Mesenchymal stem cell (in vitro differentiated cells and primary cell): ENCODE measurements at regions not wholly inside any gene's neighbourhood (a gene's known extent, or its start where the extent isn't known, plus 50 kb on each side); places are given as distances from the start of the nearest gene placed in this dataset.

Experiments
- DNase-seq: peaks from one replicate; pipeline ENCODE4 v3.0.0-alpha.2; 2013
- H2AFZ ChIP-seq: one replicate; pipeline ENCODE4 v1.6.1; 2013; ENCODE audit warnings: low read depth, mild to moderate bottlenecking, control low read depth, inconsistent platforms, low read length, moderate library complexity
- H2AK5ac ChIP-seq: 2 replicates; pipeline ENCODE4 v1.6.1; 2013; ENCODE audit warnings: low read length, moderate library complexity, mild to moderate bottlenecking, inconsistent platforms; ENCODE audit not compliant: severe bottlenecking
- H2BK120ac ChIP-seq: one replicate; pipeline ENCODE4 v1.6.1; 2013; ENCODE audit warnings: low read depth, mild to moderate bottlenecking, inconsistent platforms, low read length, moderate library complexity
- H2BK12ac ChIP-seq, 2 experiments: one replicate each; pipeline ENCODE4 v1.6.1; 2013; ENCODE audit warnings: inconsistent platforms in 2 of 2, low read length in 2 of 2, mild to moderate bottlenecking in 2 of 2, moderate library complexity in 2 of 2, control low read depth in 1 of 2
- H2BK15ac ChIP-seq: one replicate; pipeline ENCODE4 v1.6.1; 2013; ENCODE audit warnings: mild to moderate bottlenecking, low read depth, inconsistent platforms; ENCODE audit not compliant: poor library complexity, severe bottlenecking
- H2BK5ac ChIP-seq: 2 replicates; pipeline ENCODE4 v1.6.1; 2013; ENCODE audit warnings: low read depth, mild to moderate bottlenecking, low read length, control low read depth, inconsistent platforms; ENCODE audit not compliant: poor library complexity, severe bottlenecking
- H3K14ac ChIP-seq, 2 experiments: one replicate each; pipeline ENCODE4 v1.6.1; 2013; ENCODE audit warnings: inconsistent platforms in 2 of 2, low read length in 2 of 2, control low read depth in 1 of 2, mild to moderate bottlenecking in 1 of 2, moderate library complexity in 1 of 2
- H3K18ac ChIP-seq, 2 experiments: one replicate each; pipeline ENCODE4 v1.6.1; 2013; ENCODE audit warnings: inconsistent platforms in 2 of 2, low read length in 2 of 2, control low read depth in 1 of 2, low read depth in 1 of 2, mild to moderate bottlenecking in 1 of 2
- H3K23ac ChIP-seq, 2 experiments: one replicate each; pipeline ENCODE4 v1.6.1; 2013; ENCODE audit warnings: inconsistent platforms in 2 of 2, low read length in 2 of 2, mild to moderate bottlenecking in 2 of 2, moderate library complexity in 2 of 2, control low read depth in 1 of 2
- H3K27ac ChIP-seq: 2 replicates; pipeline ENCODE4 v1.5.1; 2013; ENCODE audit warnings: mild to moderate bottlenecking, moderate library complexity, low read length, control low read depth, inconsistent platforms; ENCODE audit not compliant: poor library complexity, severe bottlenecking
- H3K27me3 ChIP-seq, 2 experiments: 2 replicates each; pipeline versions ENCODE4 v1.6.1 to v1.7.0; 2013; ENCODE audit warnings: low read length in 2 of 2, mild to moderate bottlenecking in 2 of 2, moderate library complexity in 2 of 2, control low read depth in 1 of 2, inconsistent platforms in 1 of 2; ENCODE audit not compliant: control insufficient read depth in 1 of 2, insufficient read depth in 1 of 2
- H3K36me3 ChIP-seq, 2 experiments: 2 replicates each; pipeline versions ENCODE4 v1.6.1 to v1.7.0; 2013; ENCODE audit warnings: low read length in 2 of 2, control low read depth in 1 of 2, inconsistent platforms in 1 of 2, low read depth in 1 of 2, mild to moderate bottlenecking in 1 of 2; ENCODE audit not compliant: insufficient read depth in 2 of 2, control insufficient read depth in 1 of 2
- H3K4ac ChIP-seq, 2 experiments: one replicate each; pipeline ENCODE4 v1.6.1; 2013; ENCODE audit warnings: inconsistent platforms in 2 of 2, low read length in 2 of 2, mild to moderate bottlenecking in 2 of 2, moderate library complexity in 2 of 2, control low read depth in 1 of 2, low read depth in 1 of 2
- H3K4me1 ChIP-seq: 2 replicates; pipeline ENCODE4 v1.6.1; 2013; ENCODE audit warnings: low read depth, low read length, control low read depth; ENCODE audit not compliant: control insufficient read depth, insufficient read depth
- H3K4me2 ChIP-seq: 2 replicates; pipeline ENCODE4 v1.6.1; 2013; ENCODE audit warnings: low read length, mild to moderate bottlenecking, inconsistent platforms; ENCODE audit not compliant: poor library complexity, severe bottlenecking
- H3K4me3 ChIP-seq, 2 experiments: 2 replicates each; pipeline versions ENCODE4 v1.5.1 to v1.7.0; 2013; ENCODE audit warnings: low read length in 2 of 2, mild to moderate bottlenecking in 2 of 2, control low read depth in 1 of 2, low read depth in 1 of 2; ENCODE audit not compliant: insufficient read depth in 1 of 2
- H3K79me1 ChIP-seq: replicated peaks from 2 replicates; pipeline ENCODE4 v1.6.1; 2013; ENCODE audit warnings: mild to moderate bottlenecking, control low read depth, low read length, inconsistent platforms; ENCODE audit not compliant: poor library complexity, severe bottlenecking
- H3K9ac ChIP-seq: 2 replicates; pipeline ENCODE4 v1.7.0; 2013; ENCODE audit warnings: mild to moderate bottlenecking, low read length, moderate library complexity
- H3K9me3 ChIP-seq: 2 replicates; pipeline ENCODE4 v1.7.0; 2013; ENCODE audit warnings: mild to moderate bottlenecking, low read length; ENCODE audit not compliant: control insufficient read depth
- H4K8ac ChIP-seq: one replicate; pipeline ENCODE4 v1.6.1; 2013; ENCODE audit warnings: inconsistent platforms, mild to moderate bottlenecking, low read length, moderate library complexity
- H4K91ac ChIP-seq: one replicate; pipeline ENCODE4 v1.6.1; 2013; ENCODE audit warnings: mild to moderate bottlenecking, low read length, inconsistent platforms
- WGBS: methylation state at CpG from one replicate; pipeline ENCODE4 v1.1.7; 2013; ENCODE audit warnings: mixed read lengths; 5-methylcytosine and 5-hydroxymethylcytosine counted together

GRCh38 chr2:224173933-224174332, 134.8 kb upstream of the SERPINE2 start:
- Histone ChIP-seq H3K4me2 (no peak overlapping the region), H3K14ac (no peak overlapping the region), H3K4ac (no peak overlapping the region)

DNA sequence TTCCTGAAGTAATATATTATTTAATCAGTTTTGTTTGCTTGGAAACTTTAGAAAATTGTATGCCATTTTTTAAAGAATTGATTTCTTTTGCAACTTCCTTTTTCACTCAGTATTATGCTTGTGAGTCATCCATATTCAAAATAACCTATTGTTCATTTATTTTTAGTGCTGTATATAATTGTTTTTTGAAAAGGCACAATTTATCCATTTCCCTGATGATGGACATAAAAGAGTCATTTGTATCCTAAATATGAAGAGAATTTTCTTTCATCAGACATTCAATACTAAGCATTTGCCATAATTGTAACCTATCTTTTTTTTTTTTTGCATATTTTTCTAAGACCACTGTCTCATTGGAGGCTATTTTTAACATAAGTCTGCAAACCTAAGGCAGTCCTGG, 134.1 kb upstream of the SERPINE2 start:
- Histone ChIP-seq H2AFZ (no peak overlapping the region), H3K18ac (no peak overlapping the region), H3K4me2 (no peak overlapping the region), H2BK5ac (no peak overlapping the region), H3K4ac (no peak overlapping the region), H2AK5ac (no peak overlapping the region), H3K23ac (no peak overlapping the region), H2BK12ac (no peak overlapping the region), H3K36me3 (no peaks in the 10 kb centered on the region), H4K91ac (no peak overlapping the region), H3K4me1 (peaks cover 2% of the 10 kb centered on the region), H3K27me3 (no peaks in the 10 kb centered on the region), H3K14ac (no peak overlapping the region), H3K79me1 (no peaks in the 10 kb centered on the region), H2BK15ac (no peak overlapping the region), H3K9ac (no peak overlapping the region), H2BK120ac (no peak overlapping the region), H3K4me3 (no peak overlapping the region), H3K9me3 (no peaks in the 10 kb centered on the region), H3K27ac (no peak overlapping the region), H4K8ac (no peak overlapping the region)
- no peak for DNase-seq

More at GRCh38 chr2:224173933-224174332, 134.8 kb upstream of the SERPINE2 start:
- H3K27me3 ChIP-seq, result no peaks in the 10 kb centered on the region
- no peaks in the 10 kb centered on the region for H3K79me1 ChIP-seq
- H2AFZ ChIP-seq, result no peak overlapping the region
- H3K9me3 ChIP-seq, result no peaks in the 10 kb centered on the region
- no peak overlapping the region for H4K91ac ChIP-seq
- H3K18ac ChIP-seq, result no peak overlapping the region
- peaks cover 2% of the 10 kb centered on the region for H3K4me1 ChIP-seq
- no peak overlapping the region for H3K23ac ChIP-seq
- no peak overlapping the region for H4K8ac ChIP-seq
- H3K4me3 ChIP-seq, result no peak overlapping the region
- H3K9ac ChIP-seq, result no peak overlapping the region
- no peak overlapping the region for H2BK5ac ChIP-seq
- H2AK5ac ChIP-seq, result no peak overlapping the region
- no peaks in the 10 kb centered on the region for H3K36me3 ChIP-seq
- no peak overlapping the region for H3K27ac ChIP-seq
- no peak for DNase-seq
- no peak overlapping the region for H2BK15ac ChIP-seq
- H2BK120ac ChIP-seq, result no peak overlapping the region
- peak overlapping the region in 1 of 2 experiments; percentile 75 for H2BK12ac ChIP-seq
- 67% methylated on average over 3 of the region's 3 CpGs for WGBS

DNA sequence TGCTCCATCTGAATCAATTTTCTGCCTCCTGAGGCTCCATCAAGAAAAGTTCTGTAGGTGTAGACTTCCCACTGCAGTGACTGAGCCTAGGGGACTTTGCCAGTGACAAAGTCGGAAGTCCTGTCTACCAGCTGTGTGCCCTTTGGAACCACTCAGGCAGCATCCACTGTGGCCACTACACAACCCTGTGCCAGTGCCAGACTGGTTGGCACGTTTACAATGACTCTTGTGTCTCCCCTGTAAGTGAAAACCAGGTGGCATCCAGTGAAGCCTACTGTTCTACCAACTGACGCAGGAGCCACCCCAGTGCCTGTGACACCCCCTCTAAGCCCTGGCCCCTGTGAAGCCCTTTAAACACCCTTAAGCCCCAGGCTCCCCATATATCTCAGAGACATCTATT, 132.1 kb upstream of the SERPINE2 start:
- no peaks in the 10 kb centered on the region for H3K9me3 ChIP-seq
- H2AK5ac ChIP-seq, result no peak overlapping the region
- no peak overlapping the region for H3K4me3 ChIP-seq
- peaks cover 2% of the 10 kb centered on the region for H3K4me1 ChIP-seq
- no peak overlapping the region for H3K9ac ChIP-seq
- no peak overlapping the region for H3K4me2 ChIP-seq
- no peaks in the 10 kb centered on the region for H3K27me3 ChIP-seq
- H4K91ac ChIP-seq, result no peak overlapping the region
- H3K36me3 ChIP-seq, result no peaks in the 10 kb centered on the region
- peak overlapping the region in 1 of 2 experiments; percentile 28 for H3K18ac ChIP-seq
- H2AFZ ChIP-seq, result no peak overlapping the region
- H2BK120ac ChIP-seq, result no peak overlapping the region
- no peak overlapping the region for H3K27ac ChIP-seq
- no peaks in the 10 kb centered on the region for H3K79me1 ChIP-seq
- H2BK12ac ChIP-seq, result peak overlapping the region in 1 of 2 experiments; percentile 79
- H3K14ac ChIP-seq, result no peak overlapping the region
- no peak overlapping the region for H2BK15ac ChIP-seq
- H4K8ac ChIP-seq, result no peak overlapping the region
- H3K23ac ChIP-seq, result no peak overlapping the region
- WGBS, result 81% methylated on average over 2 of the region's 3 CpGs
- no peak for DNase-seq
- H3K4ac ChIP-seq, result peak overlapping the region in 1 of 2 experiments; percentile 2
- no peak overlapping the region for H2BK5ac ChIP-seq

DNA sequence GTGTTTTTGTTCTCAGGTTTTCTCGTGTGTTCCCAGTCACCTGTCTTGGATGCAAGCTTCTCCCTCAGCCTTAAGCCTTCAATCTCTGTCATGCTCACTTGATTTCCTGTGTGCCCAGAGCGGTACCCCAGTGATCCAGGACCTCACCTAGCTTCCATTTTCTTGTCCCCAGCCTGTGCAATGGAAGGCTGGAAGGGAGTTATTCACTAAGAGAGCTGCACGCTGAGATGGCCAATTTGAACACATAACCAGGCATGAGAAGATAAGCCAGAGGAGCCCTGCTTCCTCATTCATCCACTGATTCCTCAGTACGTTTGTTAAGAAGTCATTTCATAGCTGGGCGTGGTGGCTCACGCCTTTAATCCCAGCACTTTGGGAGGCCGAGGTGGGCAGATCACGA, 130.8 kb upstream of the SERPINE2 start:
- no peaks in the 10 kb centered on the region for H3K79me1 ChIP-seq
- H3K4me3 ChIP-seq, result no peak overlapping the region
- H4K8ac ChIP-seq, result no peak overlapping the region
- H2AK5ac ChIP-seq, result no peak overlapping the region
- no peak overlapping the region for H3K27ac ChIP-seq
- H3K4ac ChIP-seq, result peak overlapping the region in 1 of 2 experiments; percentile 24
- no peak overlapping the region for H2BK15ac ChIP-seq
- no peaks in the 10 kb centered on the region for H3K27me3 ChIP-seq
- no peak overlapping the region for H3K23ac ChIP-seq
- no peak overlapping the region for H2BK5ac ChIP-seq
- H3K4me1 ChIP-seq, result peaks cover 2% of the 10 kb centered on the region
- H3K36me3 ChIP-seq, result no peaks in the 10 kb centered on the region
- H3K4me2 ChIP-seq, result no peak overlapping the region
- H4K91ac ChIP-seq, result no peak overlapping the region
- 89% methylated on average over 7 of the region's 8 CpGs for WGBS
- H2AFZ ChIP-seq, result no peak overlapping the region
- H2BK120ac ChIP-seq, result no peak overlapping the region
- H3K18ac ChIP-seq, result no peak overlapping the region
- no peak overlapping the region for H3K9ac ChIP-seq
- no peak for DNase-seq
- no peaks in the 10 kb centered on the region for H3K9me3 ChIP-seq
- H3K14ac ChIP-seq, result no peak overlapping the region
- H2BK12ac ChIP-seq, result no peak overlapping the region
